ENCODE measurements at regions not wholly inside any gene's neighbourhood (a gene's known extent, or its start where the extent isn't known, plus 50 kb on each side); places are given as distances from the start of the nearest gene placed in this dataset.

- ATAC-seq = no peak
- Histone ChIP-seq H3K9me3 (ENCODE audit: low read length) (no peaks in the 10 kb centered on the region), H3K27ac (ENCODE audit: extremely low read length, insufficient read depth, low read length) (no peak overlapping the region), H3K4me1 (ENCODE audit: insufficient read depth, low read length) (no peaks in the 10 kb centered on the region), H3K36me3 (replicated peaks in 1 of 2; ENCODE audit: control insufficient read depth in 1 of 2, insufficient read depth in 2 of 2, low read length in 2 of 2) (no peaks in the 10 kb centered on the region), H3K4me2 (ENCODE audit: low read depth, low read length) (no peak overlapping the region), H3K79me2 (ENCODE audit: insufficient read depth, low read length) (no peaks in the 10 kb centered on the region), H3K9ac (ENCODE audit: insufficient read depth, low read depth, low read length) (no peak overlapping the region), H3K4me3 (replicated peaks in 1 of 3; ENCODE audit: insufficient read depth in 1 of 3, low read depth in 2 of 3, low read length in 3 of 3) (no peak overlapping the region), H4K20me1 (ENCODE audit: insufficient read depth, low read length) (no peaks in the 10 kb centered on the region), H2AFZ (ENCODE audit: low read length) (no peak overlapping the region), H3K27me3 (ENCODE audit: control insufficient read depth in 1 of 2, insufficient read depth in 2 of 2, low read length in 2 of 2) (no peaks in the 10 kb centered on the region)
- CTCF ChIA-PET (ENCODE audit: low intra/inter-chr PET ratio, low total read pairs) = no interaction called here
- TF ChIP-seq ZKSCAN8 (CRISPR knock-in tag; IDR thresholded peaks at IDR 0.05; ENCODE audit: borderline replicate concordance) (no peak), ZNF556 (CRISPR knock-in tag; IDR thresholded peaks at IDR 0.05; ENCODE audit: borderline replicate concordance) (no peak), ZNF75D (CRISPR knock-in tag; IDR thresholded peaks at IDR 0.05; ENCODE audit: borderline replicate concordance) (no peak)
- TF ChIP-seq, protein P1, sequence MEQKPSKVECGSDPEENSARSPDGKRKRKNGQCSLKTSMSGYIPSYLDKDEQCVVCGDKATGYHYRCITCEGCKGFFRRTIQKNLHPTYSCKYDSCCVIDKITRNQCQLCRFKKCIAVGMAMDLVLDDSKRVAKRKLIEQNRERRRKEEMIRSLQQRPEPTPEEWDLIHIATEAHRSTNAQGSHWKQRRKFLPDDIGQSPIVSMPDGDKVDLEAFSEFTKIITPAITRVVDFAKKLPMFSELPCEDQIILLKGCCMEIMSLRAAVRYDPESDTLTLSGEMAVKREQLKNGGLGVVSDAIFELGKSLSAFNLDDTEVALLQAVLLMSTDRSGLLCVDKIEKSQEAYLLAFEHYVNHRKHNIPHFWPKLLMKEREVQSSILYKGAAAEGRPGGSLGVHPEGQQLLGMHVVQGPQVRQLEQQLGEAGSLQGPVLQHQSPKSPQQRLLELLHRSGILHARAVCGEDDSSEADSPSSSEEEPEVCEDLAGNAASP (CRISPR knock-in tag; IDR thresholded peaks at IDR 0.05; ENCODE audit: borderline replicate concordance) = no peak
- DNase-seq (ENCODE audit: low spot score) = no peak
- in situ Hi-C loops (cut with HindIII; ENCODE audit: extremely low pct_ligation_motif_present, low pct_unique_long_range_greater_than_20kb) = no loop called here
- FAIRE-seq = no peak
- POLR2A ChIA-PET = no interaction called here
- no TSS peak for BruUV-seq (replicated peaks)
- intact Hi-C loops (cut with micrococcal nuclease; ENCODE audit: unreplicated experiment) = no loop called here
Observed at GRCh38 chr12:18192119-18192518, 69.2 kb upstream of the PIK3C2G start.

DNA sequence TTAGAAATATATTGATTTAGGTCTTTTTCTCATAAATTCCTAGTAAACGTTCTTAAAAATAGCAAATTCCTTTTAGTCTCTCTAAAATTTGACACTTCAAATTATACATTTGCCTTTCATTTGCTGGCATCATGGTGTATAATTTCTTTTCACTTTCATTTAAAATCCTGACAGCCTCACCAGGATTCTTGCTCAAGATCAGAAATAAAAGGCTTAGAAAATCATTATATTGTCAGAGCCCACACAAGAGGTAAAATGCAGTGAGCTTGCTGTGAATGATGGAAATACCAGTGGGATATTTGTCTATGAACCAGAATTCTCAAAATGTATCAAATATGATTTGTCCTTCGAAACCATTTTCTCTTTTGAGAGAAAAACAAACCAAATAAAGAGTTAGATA is 78.2 kb upstream of the PIK3C2G start:
- Histone ChIP-seq H3K79me2 (ENCODE audit: insufficient read depth, low read length) (no peaks in the 10 kb centered on the region), H3K36me3 (replicated peaks in 1 of 2; ENCODE audit: control insufficient read depth in 1 of 2, insufficient read depth in 2 of 2, low read length in 2 of 2) (no peaks in the 10 kb centered on the region), H3K9ac (ENCODE audit: insufficient read depth, low read depth, low read length) (no peak overlapping the region), H3K4me3 (replicated peaks in 1 of 3; ENCODE audit: insufficient read depth in 1 of 3, low read depth in 2 of 3, low read length in 3 of 3) (no peak overlapping the region), H2AFZ (ENCODE audit: low read length) (no peak overlapping the region), H3K4me1 (ENCODE audit: insufficient read depth, low read length) (no peaks in the 10 kb centered on the region), H3K27me3 (ENCODE audit: control insufficient read depth in 1 of 2, insufficient read depth in 2 of 2, low read length in 2 of 2) (no peaks in the 10 kb centered on the region), H4K20me1 (ENCODE audit: insufficient read depth, low read length) (no peaks in the 10 kb centered on the region), H3K4me2 (ENCODE audit: low read depth, low read length) (no peak overlapping the region), H3K9me3 (ENCODE audit: low read length) (no peaks in the 10 kb centered on the region), H3K27ac (ENCODE audit: extremely low read length, insufficient read depth, low read length) (no peak overlapping the region)
- ChIA-PET CTCF (ENCODE audit: low intra/inter-chr PET ratio, low total read pairs) (no interaction called here), POLR2A (no interaction called here)
- BruUV-seq (replicated peaks) = no TSS peak
- no peak for DNase-seq (ENCODE audit: low spot score)
- in situ Hi-C loops (cut with HindIII; ENCODE audit: extremely low pct_ligation_motif_present, low pct_unique_long_range_greater_than_20kb) = no loop called here
- 3% methylated on average over 2 of the region's 2 CpGs for WGBS (ENCODE audit: low lambda C conversion rate)
- intact Hi-C loops (cut with micrococcal nuclease; ENCODE audit: unreplicated experiment) = no loop called here
- ATAC-seq = no peak
- TF ChIP-seq ZFP1 (CRISPR knock-in tag; IDR thresholded peaks at IDR 0.05) (no peak), RARG (CRISPR knock-in tag; IDR thresholded peaks at IDR 0.05; ENCODE audit: low read depth) (no peak), ARID4A (CRISPR knock-in tag; IDR thresholded peaks at IDR 0.05; ENCODE audit: borderline replicate concordance) (no peak), RFX1 (IDR thresholded peaks at IDR 0.05) (no peak)
- FAIRE-seq = no peak

Data from HepG2 (cell line).